T-helper 2 cell treated with Interferon-gamma antibody and Interleukin-4, amounts not matched to agents 5 μg/mL and 100 μg/mL, for 36 hours (primary cell): ENCODE measurements at regions not wholly inside any gene's neighbourhood (a gene's known extent, or its start where the extent isn't known, plus 50 kb on each side); places are given as distances from the start of the nearest gene placed in this dataset.

Experiments used
- DNase-seq: peaks from one replicate; pipeline ENCODE4 v3.0.0; 2021; ENCODE audit warnings: low spot score
- H3K27ac Mint-ChIP-seq: one replicate; pipeline ENCODE4 v1.8.0; 2021; ENCODE audit warnings: mild to moderate bottlenecking, mixed read lengths
- H3K27me3 Mint-ChIP-seq: one replicate; pipeline ENCODE4 v1.8.0; 2021; ENCODE audit warnings: low read depth, mixed read lengths
- H3K36me3 Mint-ChIP-seq: one replicate; pipeline ENCODE4 v1.8.0; 2021; ENCODE audit warnings: low read depth, mixed read lengths
- H3K4me1 Mint-ChIP-seq: one replicate; pipeline ENCODE4 v1.8.0; 2021; ENCODE audit warnings: low read depth, mixed read lengths
- H3K4me3 Mint-ChIP-seq: one replicate; pipeline ENCODE4 v1.8.0; 2022; ENCODE audit warnings: mild to moderate bottlenecking, moderate library complexity, mixed read lengths
- H3K9me3 Mint-ChIP-seq: one replicate; pipeline ENCODE4 v1.8.0; 2021; ENCODE audit warnings: mixed read lengths

GRCh38 chr16:80034469-80034826 is 433.9 kb upstream of the MAF start:
- Mint-ChIP-seq H3K4me1 (no peaks in the 10 kb centered on the region), H3K27me3 (no peaks in the 10 kb centered on the region), H3K27ac (no peak overlapping the region), H3K9me3 (no peaks in the 10 kb centered on the region), H3K4me3 (no peak overlapping the region), H3K36me3 (no peaks in the 10 kb centered on the region)
- no peak for DNase-seq

- H3K27me3 Mint-ChIP-seq = no peaks in the 10 kb centered on the region
- no peaks in the 10 kb centered on the region for H3K36me3 Mint-ChIP-seq
- no peak overlapping the region for H3K27ac Mint-ChIP-seq
- no peak overlapping the region for H3K4me3 Mint-ChIP-seq
- no peaks in the 10 kb centered on the region for H3K9me3 Mint-ChIP-seq
- DNase-seq = no peak
- no peaks in the 10 kb centered on the region for H3K4me1 Mint-ChIP-seq
Observed at GRCh38 chr16:80033783-80034468, 433.4 kb upstream of the MAF start.

- H3K4me1 Mint-ChIP-seq = peaks cover 10% of the 10 kb centered on the region
- H3K4me3 Mint-ChIP-seq = no peak overlapping the region
- peaks cover 4% of the 10 kb centered on the region for H3K27me3 Mint-ChIP-seq
- DNase-seq = no peak
- H3K9me3 Mint-ChIP-seq = no peaks in the 10 kb centered on the region
- H3K36me3 Mint-ChIP-seq = no peaks in the 10 kb centered on the region
- no peak overlapping the region for H3K27ac Mint-ChIP-seq
Observed at GRCh38 chr16:80029761-80030481, 429.4 kb upstream of the MAF start.

DNA sequence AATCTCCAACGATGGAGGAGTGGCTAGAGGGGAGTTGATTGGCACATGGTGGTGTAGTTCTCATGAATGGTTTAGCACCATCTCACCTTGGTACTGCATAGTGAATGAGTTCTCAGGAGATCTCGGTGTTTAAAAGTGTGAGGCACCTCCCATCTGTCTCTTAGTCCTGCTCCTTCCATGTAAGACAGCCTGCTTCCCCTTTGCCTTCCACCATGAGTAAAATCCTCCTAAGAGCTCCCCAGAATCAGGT is 428.8 kb upstream of the MAF start:
- Mint-ChIP-seq H3K27me3 (peaks cover 4% of the 10 kb centered on the region), H3K27ac (no peak overlapping the region), H3K4me3 (no peak overlapping the region), H3K9me3 (no peaks in the 10 kb centered on the region), H3K4me1 (peaks cover 10% of the 10 kb centered on the region), H3K36me3 (no peaks in the 10 kb centered on the region)
- DNase-seq = no peak

DNA sequence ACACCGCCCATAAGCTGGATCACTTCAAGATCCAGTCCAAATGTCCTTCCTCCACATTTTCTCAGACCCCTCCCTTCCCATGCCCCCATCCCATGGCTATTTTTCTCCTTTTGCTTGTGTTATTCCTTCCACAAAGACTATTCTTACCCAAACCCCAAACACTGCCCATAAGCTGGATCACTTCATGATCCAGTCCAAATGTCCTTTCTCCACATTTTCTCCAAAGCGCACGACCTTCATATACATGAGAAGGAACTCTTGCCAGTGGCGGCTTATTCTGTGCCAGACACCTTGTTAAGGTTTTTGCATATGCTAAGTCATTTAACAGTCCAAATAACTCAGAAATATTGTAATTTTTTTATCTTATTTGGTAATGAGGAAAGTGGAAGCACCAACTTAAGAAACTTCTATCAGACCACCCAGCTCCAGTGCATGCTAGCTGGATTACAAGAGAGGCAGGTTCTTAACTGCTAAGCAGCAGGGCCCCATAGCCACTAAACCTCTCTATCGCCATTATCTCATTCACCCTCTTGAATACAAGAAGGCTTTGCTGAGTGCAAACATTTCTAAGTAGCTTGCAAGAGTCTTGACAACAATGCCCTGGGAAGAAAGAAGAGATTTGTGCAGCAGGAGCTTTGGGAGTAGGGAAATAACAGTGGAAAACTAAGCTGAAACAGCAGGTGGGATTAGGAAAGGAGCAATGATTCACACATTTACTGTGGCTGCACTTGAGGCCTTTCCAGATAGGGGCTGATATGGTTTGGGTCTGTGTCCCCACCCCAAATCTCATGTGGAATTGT is 428.2 kb upstream of the MAF start:
- H3K36me3 Mint-ChIP-seq = no peaks in the 10 kb centered on the region
- no peak for DNase-seq
- no peak overlapping the region for H3K4me3 Mint-ChIP-seq
- peaks cover 10% of the 10 kb centered on the region for H3K4me1 Mint-ChIP-seq
- no peaks in the 10 kb centered on the region for H3K9me3 Mint-ChIP-seq
- H3K27ac Mint-ChIP-seq = no peak overlapping the region
- peaks cover 4% of the 10 kb centered on the region for H3K27me3 Mint-ChIP-seq

GRCh38 chr16:80027007-80027965 is 426.7 kb upstream of the MAF start:
- peak; percentile 50 for DNase-seq
- peak overlapping the region; percentile 50 for H3K4me3 Mint-ChIP-seq
- H3K27me3 Mint-ChIP-seq = peaks cover 4% of the 10 kb centered on the region
- no peaks in the 10 kb centered on the region for H3K9me3 Mint-ChIP-seq
- no peak overlapping the region for H3K27ac Mint-ChIP-seq
- H3K4me1 Mint-ChIP-seq = peaks cover 10% of the 10 kb centered on the region
- no peaks in the 10 kb centered on the region for H3K36me3 Mint-ChIP-seq

- no peak overlapping the region for H3K27ac Mint-ChIP-seq
- peaks cover 4% of the 10 kb centered on the region for H3K27me3 Mint-ChIP-seq
- no peak overlapping the region for H3K4me3 Mint-ChIP-seq
- no peak for DNase-seq
- no peaks in the 10 kb centered on the region for H3K9me3 Mint-ChIP-seq
- H3K36me3 Mint-ChIP-seq = no peaks in the 10 kb centered on the region
- H3K4me1 Mint-ChIP-seq = peaks cover 10% of the 10 kb centered on the region
Observed at GRCh38 chr16:80025236-80025635, 424.7 kb upstream of the MAF start.

DNA sequence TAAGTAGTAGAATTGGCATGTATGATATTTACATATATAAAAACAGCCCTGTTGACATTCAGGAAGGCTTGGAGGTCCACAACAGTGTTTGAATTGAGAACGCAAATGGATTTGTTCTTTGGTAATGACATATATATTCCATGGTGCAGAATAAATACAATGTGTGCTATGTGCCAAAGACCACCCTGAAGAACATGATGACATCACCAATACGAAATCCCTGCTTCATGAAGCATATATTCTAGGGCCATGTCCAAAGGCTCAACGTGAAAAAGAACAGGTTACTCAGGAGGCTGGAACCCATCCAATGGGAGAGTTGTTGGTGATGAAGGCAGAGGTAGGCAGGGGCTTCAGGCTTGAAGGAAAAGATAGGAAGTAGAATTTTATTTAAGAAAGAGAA is 423.9 kb upstream of the MAF start:
- Mint-ChIP-seq H3K27ac (no peak overlapping the region), H3K36me3 (no peaks in the 10 kb centered on the region), H3K27me3 (peaks cover 4% of the 10 kb centered on the region), H3K4me1 (peaks cover 10% of the 10 kb centered on the region), H3K9me3 (no peaks in the 10 kb centered on the region), H3K4me3 (no peak overlapping the region)
- DNase-seq = no peak

GRCh38 chr16:80023865-80024264 is 423.3 kb upstream of the MAF start:
- Mint-ChIP-seq H3K4me3 (no peak overlapping the region), H3K27me3 (peaks cover 4% of the 10 kb centered on the region), H3K9me3 (no peaks in the 10 kb centered on the region), H3K4me1 (peaks cover 10% of the 10 kb centered on the region), H3K36me3 (no peaks in the 10 kb centered on the region), H3K27ac (no peak overlapping the region)
- DNase-seq = no peak

- Mint-ChIP-seq H3K36me3 (no peaks in the 10 kb centered on the region), H3K4me1 (no peaks in the 10 kb centered on the region), H3K27me3 (no peaks in the 10 kb centered on the region)
Observed at GRCh38 chr16:80019395-80019794, 418.9 kb upstream of the MAF start.

DNA sequence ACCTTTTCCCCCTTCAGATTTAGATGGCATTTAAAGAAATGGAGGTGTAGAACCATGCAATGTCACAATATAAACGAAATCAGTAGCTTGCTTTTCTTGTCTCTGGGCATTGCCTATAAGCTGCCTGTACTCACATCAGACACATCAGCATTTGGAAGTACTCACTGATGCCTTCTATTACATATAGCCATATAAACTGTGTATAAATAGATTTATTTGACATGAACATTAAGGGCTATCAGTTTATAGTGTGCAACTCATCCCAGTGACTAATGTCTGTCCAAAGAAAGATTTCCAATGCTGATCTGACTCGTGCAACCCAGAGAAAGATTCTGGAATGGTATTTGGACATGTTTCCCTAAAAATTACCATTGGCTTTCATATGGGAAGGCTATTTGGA is 417.9 kb upstream of the MAF start:
- H3K4me3 Mint-ChIP-seq = no peak overlapping the region
- no peak overlapping the region for H3K27ac Mint-ChIP-seq
- H3K27me3 Mint-ChIP-seq = no peaks in the 10 kb centered on the region
- DNase-seq = no peak
- no peaks in the 10 kb centered on the region for H3K9me3 Mint-ChIP-seq
- no peaks in the 10 kb centered on the region for H3K4me1 Mint-ChIP-seq
- H3K36me3 Mint-ChIP-seq = no peaks in the 10 kb centered on the region

More at GRCh38 chr16:80019395-80019794, 418.9 kb upstream of the MAF start:
- Mint-ChIP-seq H3K27ac (no peak overlapping the region), H3K9me3 (no peaks in the 10 kb centered on the region), H3K4me3 (no peak overlapping the region)
- no peak for DNase-seq

DNA sequence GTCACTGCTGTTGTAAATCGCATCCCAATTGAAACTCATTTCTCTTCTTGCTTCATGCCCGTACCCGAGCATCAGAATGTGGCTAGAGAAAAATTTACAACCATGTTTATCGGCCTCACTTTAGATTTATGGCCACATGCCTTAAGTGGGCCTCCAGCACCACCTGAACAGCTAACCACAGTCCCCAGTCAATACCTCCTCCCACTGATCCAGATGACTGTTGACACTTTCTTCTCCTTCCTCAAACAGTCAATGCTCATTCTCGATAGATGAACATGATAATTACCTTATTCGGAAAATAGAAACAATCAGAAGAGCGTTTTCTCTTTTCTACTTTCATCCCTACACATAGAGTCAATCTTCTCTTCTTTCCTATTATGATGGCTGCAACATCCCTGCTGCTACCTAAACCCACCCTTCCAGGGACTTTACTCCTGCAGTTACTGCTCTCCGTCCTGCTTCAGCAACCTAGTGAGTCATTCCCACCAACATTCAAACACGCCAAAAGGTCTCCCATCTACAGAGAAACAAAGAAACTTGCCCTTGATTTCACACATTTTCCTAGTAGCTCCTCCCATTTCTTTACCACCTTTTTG is 416.3 kb upstream of the MAF start:
- Mint-ChIP-seq H3K36me3 (no peaks in the 10 kb centered on the region), H3K4me3 (no peak overlapping the region), H3K27ac (no peak overlapping the region), H3K4me1 (no peaks in the 10 kb centered on the region), H3K27me3 (no peaks in the 10 kb centered on the region), H3K9me3 (no peaks in the 10 kb centered on the region)
- no peak for DNase-seq

GRCh38 chr16:80015566-80015965 is 415.0 kb upstream of the MAF start:
- H3K36me3 Mint-ChIP-seq = no peaks in the 10 kb centered on the region
- H3K9me3 Mint-ChIP-seq = no peaks in the 10 kb centered on the region
- H3K4me3 Mint-ChIP-seq = no peak overlapping the region
- H3K4me1 Mint-ChIP-seq = no peaks in the 10 kb centered on the region
- H3K27me3 Mint-ChIP-seq = no peaks in the 10 kb centered on the region
- DNase-seq = no peak
- no peak overlapping the region for H3K27ac Mint-ChIP-seq
